NT2/D1 (cell line): ENCODE measurements at regions not wholly inside any gene's neighbourhood (a gene's known extent, or its start where the extent isn't known, plus 50 kb on each side); places are given as distances from the start of the nearest gene placed in this dataset.

Experiments
- YY1 ChIP-seq: IDR thresholded peaks from 2 replicates; pipeline ENCODE4 v1.6.1; 2011; ENCODE audit not compliant: insufficient read length, insufficient read depth
- ZNF274 ChIP-seq: IDR thresholded peaks from 2 replicates; pipeline ENCODE4 v1.6.1; 2011; ENCODE audit warnings: mild to moderate bottlenecking, low read depth, low read length

- TF ChIP-seq YY1 (no peak), ZNF274 (no peak)
Measured at GRCh38 chr7:23928418-23928775, 218.4 kb downstream of the STK31 start.
